ENCODE measurements at regions not wholly inside any gene's neighbourhood (a gene's known extent, or its start where the extent isn't known, plus 50 kb on each side); places are given as distances from the start of the nearest gene placed in this dataset.

DNA sequence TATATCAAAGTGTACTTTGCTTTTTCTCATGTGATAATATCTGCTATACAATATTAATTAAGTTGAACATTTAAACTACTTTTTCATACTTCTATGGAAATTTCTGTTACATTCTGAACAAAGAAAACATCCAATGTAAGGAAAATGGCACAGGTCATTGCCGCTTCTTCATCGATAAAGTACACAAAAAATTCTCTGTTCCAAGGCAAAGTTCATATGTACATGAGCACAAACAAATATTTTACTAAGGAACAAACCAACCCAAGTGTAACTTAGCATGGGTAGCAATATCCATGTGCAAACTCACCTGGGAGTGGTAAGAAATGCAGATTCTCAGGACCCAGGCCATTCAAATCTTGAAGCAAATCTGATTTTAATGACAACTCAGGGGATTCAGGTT lies 139.8 kb downstream of the TMEM161B start:
- H3K27ac ChIP-seq (ENCODE audit: low read depth in 1 of 2, low read length in 2 of 2), result no peak overlapping the region
- no peaks in the 10 kb centered on the region for H3K9me3 ChIP-seq (ENCODE audit: control insufficient read depth, low read length)
- ATAC-seq (ENCODE audit: low FRiP score), result no peak
- no peak for DNase-seq
- no peak overlapping the region for H3K4me3 ChIP-seq (ENCODE audit: low read length in 2 of 2)
- WGBS, 2 donors, result 92 to 94% methylated on average over 2 of the region's 2 CpGs
- no peaks in the 10 kb centered on the region for H3K4me1 ChIP-seq (ENCODE audit: control insufficient read depth in 1 of 2, insufficient read depth in 2 of 2, low read length in 2 of 2)
- H3K36me3 ChIP-seq (ENCODE audit: control insufficient read depth in 1 of 2, insufficient read depth in 2 of 2, low read length in 1 of 2), result no peaks in the 10 kb centered on the region
- H3K27me3 ChIP-seq (ENCODE audit: control insufficient read depth in 1 of 2, insufficient read depth in 2 of 2, low read length in 1 of 2), result no peaks in the 10 kb centered on the region
- intact Hi-C loops (cut with DNase I), result no loop called here

DNA sequence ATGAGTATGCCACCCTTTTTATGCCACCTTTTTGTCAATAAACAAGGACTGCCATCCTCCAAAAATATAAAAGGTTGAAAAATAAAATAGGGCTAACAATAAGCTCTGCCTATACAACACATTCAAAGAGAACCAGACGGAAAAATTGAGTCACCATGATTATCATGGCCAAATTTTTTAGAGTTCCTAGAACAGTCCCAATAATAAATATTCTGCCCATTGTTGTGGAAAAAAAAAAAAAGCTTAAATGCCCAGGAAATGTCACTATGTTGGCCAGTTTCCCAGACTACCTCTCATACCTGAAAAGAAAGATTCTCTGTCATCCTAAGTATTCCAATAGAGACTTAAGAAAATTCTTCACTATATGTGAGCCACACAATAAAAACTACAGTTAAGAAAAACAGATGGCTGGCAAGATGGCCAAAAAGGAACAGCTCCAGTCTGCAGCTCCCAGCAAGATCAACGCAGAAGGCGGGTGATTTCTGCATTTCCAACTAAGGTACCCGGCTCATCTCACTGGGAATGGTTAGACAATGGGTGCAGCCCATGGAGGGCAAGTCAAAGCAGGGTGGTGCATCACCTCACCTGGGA lies 149.0 kb downstream of the TMEM161B start:
- Histone ChIP-seq H3K27me3 (ENCODE audit: control insufficient read depth in 1 of 2, insufficient read depth in 2 of 2, low read length in 1 of 2) (no peaks in the 10 kb centered on the region), H3K4me3 (ENCODE audit: low read length in 2 of 2) (no peak overlapping the region), H3K9me3 (ENCODE audit: control insufficient read depth, low read length) (peaks cover 1% of the 10 kb centered on the region), H3K4me1 (ENCODE audit: control insufficient read depth in 1 of 2, insufficient read depth in 2 of 2, low read length in 2 of 2) (no peaks in the 10 kb centered on the region), H3K36me3 (ENCODE audit: control insufficient read depth in 1 of 2, insufficient read depth in 2 of 2, low read length in 1 of 2) (no peaks in the 10 kb centered on the region), H3K27ac (ENCODE audit: low read depth in 1 of 2, low read length in 2 of 2) (no peak overlapping the region)
- WGBS, 2 donors, result 67 to 75% methylated on average over 4 of the region's 4 CpGs
- intact Hi-C loops (cut with DNase I), result no loop called here
- DNase-seq, result no peak
- ATAC-seq (ENCODE audit: low FRiP score), result no peak

GRCh38 chr5:88118179-88118578 lies 150.5 kb downstream of the TMEM161B start:
- ATAC-seq (ENCODE audit: low FRiP score), result no peak
- H3K9me3 ChIP-seq (ENCODE audit: control insufficient read depth, low read length), result peaks cover 1% of the 10 kb centered on the region
- DNase-seq, result no peak
- intact Hi-C loops (cut with DNase I), result no loop called here
- no peaks in the 10 kb centered on the region for H3K36me3 ChIP-seq (ENCODE audit: control insufficient read depth in 1 of 2, insufficient read depth in 2 of 2, low read length in 1 of 2)
- 58 to 64% methylated on average over 2 of the region's 2 CpGs for WGBS, 2 donors
- H3K27ac ChIP-seq (ENCODE audit: low read depth in 1 of 2, low read length in 2 of 2), result no peak overlapping the region
- H3K27me3 ChIP-seq (ENCODE audit: control insufficient read depth in 1 of 2, insufficient read depth in 2 of 2, low read length in 1 of 2), result no peaks in the 10 kb centered on the region
- H3K4me1 ChIP-seq (ENCODE audit: control insufficient read depth in 1 of 2, insufficient read depth in 2 of 2, low read length in 2 of 2), result no peaks in the 10 kb centered on the region
- H3K4me3 ChIP-seq (ENCODE audit: low read length in 2 of 2), result no peak overlapping the region

DNA sequence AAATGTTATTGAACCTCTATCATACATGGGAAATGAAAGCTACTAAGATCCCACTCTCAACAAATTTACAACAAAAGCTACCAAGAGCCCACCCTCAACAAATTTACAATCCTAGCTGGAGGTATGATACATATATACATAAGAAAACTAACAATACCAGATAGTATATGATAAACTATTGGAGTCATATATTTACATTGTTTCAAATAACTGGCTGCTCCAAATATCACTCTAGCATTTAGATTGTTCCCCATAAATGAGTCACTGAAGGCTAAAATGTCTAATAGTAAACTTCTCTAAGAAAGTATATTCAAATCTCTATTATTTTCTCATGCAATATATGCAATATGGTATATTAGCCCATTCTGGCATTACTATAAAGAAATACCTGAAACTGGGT lies 151.1 kb downstream of the TMEM161B start:
- DNase-seq (no peak), ATAC-seq (ENCODE audit: low FRiP score) (no peak)
- intact Hi-C loops (cut with DNase I), result no loop called here
- H3K27me3 ChIP-seq (ENCODE audit: control insufficient read depth in 1 of 2, insufficient read depth in 2 of 2, low read length in 1 of 2), result no peaks in the 10 kb centered on the region
- no peaks in the 10 kb centered on the region for H3K4me1 ChIP-seq (ENCODE audit: control insufficient read depth in 1 of 2, insufficient read depth in 2 of 2, low read length in 2 of 2)
- H3K4me3 ChIP-seq (ENCODE audit: low read length in 2 of 2), result no peak overlapping the region
- no peaks in the 10 kb centered on the region for H3K36me3 ChIP-seq (ENCODE audit: control insufficient read depth in 1 of 2, insufficient read depth in 2 of 2, low read length in 1 of 2)
- no peak overlapping the region for H3K27ac ChIP-seq (ENCODE audit: low read depth in 1 of 2, low read length in 2 of 2)
- peaks cover 1% of the 10 kb centered on the region for H3K9me3 ChIP-seq (ENCODE audit: control insufficient read depth, low read length)

GRCh38 chr5:88116396-88116795 lies 152.2 kb downstream of the TMEM161B start:
- Histone ChIP-seq H3K36me3 (ENCODE audit: control insufficient read depth in 1 of 2, insufficient read depth in 2 of 2, low read length in 1 of 2) (no peaks in the 10 kb centered on the region), H3K27ac (ENCODE audit: low read depth in 1 of 2, low read length in 2 of 2) (no peak overlapping the region), H3K4me1 (ENCODE audit: control insufficient read depth in 1 of 2, insufficient read depth in 2 of 2, low read length in 2 of 2) (no peaks in the 10 kb centered on the region), H3K27me3 (ENCODE audit: control insufficient read depth in 1 of 2, insufficient read depth in 2 of 2, low read length in 1 of 2) (no peaks in the 10 kb centered on the region), H3K4me3 (ENCODE audit: low read length in 2 of 2) (no peak overlapping the region), H3K9me3 (ENCODE audit: control insufficient read depth, low read length) (peaks cover 1% of the 10 kb centered on the region)
- intact Hi-C loops (cut with DNase I), result no loop called here
- ATAC-seq (ENCODE audit: low FRiP score), result no peak
- DNase-seq, result no peak

DNA sequence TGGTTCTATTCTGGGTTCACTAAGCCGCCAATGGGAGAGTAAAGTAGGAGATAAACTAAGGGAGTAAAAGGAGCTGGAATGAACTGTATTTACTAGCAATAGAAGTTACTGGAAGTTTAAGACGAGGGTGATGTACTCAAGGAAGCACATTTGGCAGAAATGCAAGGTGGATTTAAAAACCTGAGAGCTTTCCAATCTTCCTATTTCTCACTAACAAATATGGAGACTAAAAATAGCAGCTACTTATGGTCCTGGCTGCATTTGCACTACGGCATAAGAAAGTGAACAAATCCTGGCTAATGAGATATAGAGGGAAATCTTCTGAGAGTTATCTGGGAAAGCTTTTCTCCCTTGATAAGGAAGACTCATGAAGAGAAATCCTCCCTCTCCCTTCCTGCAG lies 153.4 kb downstream of the TMEM161B start:
- WGBS, 2 donors, result 56 to 60% methylated on average over 3 of the region's 3 CpGs
- ATAC-seq (ENCODE audit: low FRiP score) (no peak), DNase-seq (no peak)
- no peak overlapping the region for H3K4me3 ChIP-seq (ENCODE audit: low read length in 2 of 2)
- H3K9me3 ChIP-seq (ENCODE audit: control insufficient read depth, low read length), result peaks cover 1% of the 10 kb centered on the region
- no peak overlapping the region for H3K27ac ChIP-seq (ENCODE audit: low read depth in 1 of 2, low read length in 2 of 2)
- intact Hi-C loops (cut with DNase I), result no loop called here
- H3K27me3 ChIP-seq (ENCODE audit: control insufficient read depth in 1 of 2, insufficient read depth in 2 of 2, low read length in 1 of 2), result no peaks in the 10 kb centered on the region
- no peaks in the 10 kb centered on the region for H3K36me3 ChIP-seq (ENCODE audit: control insufficient read depth in 1 of 2, insufficient read depth in 2 of 2, low read length in 1 of 2)
- no peaks in the 10 kb centered on the region for H3K4me1 ChIP-seq (ENCODE audit: control insufficient read depth in 1 of 2, insufficient read depth in 2 of 2, low read length in 2 of 2)

GRCh38 chr5:88113429-88113828 lies 155.2 kb downstream of the TMEM161B start:
- intact Hi-C loops (cut with DNase I), result no loop called here
- Histone ChIP-seq H3K27me3 (ENCODE audit: control insufficient read depth in 1 of 2, insufficient read depth in 2 of 2, low read length in 1 of 2) (no peaks in the 10 kb centered on the region), H3K4me3 (ENCODE audit: low read length in 2 of 2) (no peak overlapping the region), H3K36me3 (ENCODE audit: control insufficient read depth in 1 of 2, insufficient read depth in 2 of 2, low read length in 1 of 2) (no peaks in the 10 kb centered on the region), H3K4me1 (ENCODE audit: control insufficient read depth in 1 of 2, insufficient read depth in 2 of 2, low read length in 2 of 2) (no peaks in the 10 kb centered on the region), H3K9me3 (ENCODE audit: control insufficient read depth, low read length) (peaks cover 1% of the 10 kb centered on the region), H3K27ac (ENCODE audit: low read depth in 1 of 2, low read length in 2 of 2) (no peak overlapping the region)
- DNase-seq, result no peak
- no peak for ATAC-seq (ENCODE audit: low FRiP score)
- WGBS, 2 donors, result 82 to 86% methylated on average over 1 of the region's 1 CpG

DNA sequence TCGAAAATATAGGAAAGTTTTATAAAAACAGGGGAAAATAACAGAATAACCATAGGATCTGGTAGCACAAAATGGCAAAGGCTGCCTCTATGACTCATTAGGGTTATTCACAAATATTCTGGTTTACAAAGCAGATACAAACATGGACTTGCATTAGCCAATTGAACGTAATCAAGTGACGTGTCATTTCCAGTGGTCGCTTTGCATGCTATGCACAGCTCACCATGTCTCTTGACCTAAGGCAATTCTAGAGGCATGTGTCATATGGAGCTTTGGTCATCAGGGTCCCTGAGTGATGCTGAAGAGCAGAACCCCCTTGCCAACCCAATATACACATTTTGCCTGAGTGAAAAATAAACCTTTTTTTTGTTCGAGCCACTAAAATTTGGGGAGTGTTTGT lies 158.8 kb downstream of the TMEM161B start:
- no peak overlapping the region for H3K27ac ChIP-seq (ENCODE audit: low read depth in 1 of 2, low read length in 2 of 2)
- DNase-seq (no peak), ATAC-seq (ENCODE audit: low FRiP score) (no peak)
- no peaks in the 10 kb centered on the region for H3K4me1 ChIP-seq (ENCODE audit: control insufficient read depth in 1 of 2, insufficient read depth in 2 of 2, low read length in 2 of 2)
- intact Hi-C loops (cut with DNase I), result no loop called here
- no peak overlapping the region for H3K4me3 ChIP-seq (ENCODE audit: low read length in 2 of 2)
- WGBS, 2 donors, result 86 to 92% methylated on average over 5 of the region's 5 CpGs
- no peaks in the 10 kb centered on the region for H3K9me3 ChIP-seq (ENCODE audit: control insufficient read depth, low read length)
- no peaks in the 10 kb centered on the region for H3K27me3 ChIP-seq (ENCODE audit: control insufficient read depth in 1 of 2, insufficient read depth in 2 of 2, low read length in 1 of 2)
- no peaks in the 10 kb centered on the region for H3K36me3 ChIP-seq (ENCODE audit: control insufficient read depth in 1 of 2, insufficient read depth in 2 of 2, low read length in 1 of 2)

DNA sequence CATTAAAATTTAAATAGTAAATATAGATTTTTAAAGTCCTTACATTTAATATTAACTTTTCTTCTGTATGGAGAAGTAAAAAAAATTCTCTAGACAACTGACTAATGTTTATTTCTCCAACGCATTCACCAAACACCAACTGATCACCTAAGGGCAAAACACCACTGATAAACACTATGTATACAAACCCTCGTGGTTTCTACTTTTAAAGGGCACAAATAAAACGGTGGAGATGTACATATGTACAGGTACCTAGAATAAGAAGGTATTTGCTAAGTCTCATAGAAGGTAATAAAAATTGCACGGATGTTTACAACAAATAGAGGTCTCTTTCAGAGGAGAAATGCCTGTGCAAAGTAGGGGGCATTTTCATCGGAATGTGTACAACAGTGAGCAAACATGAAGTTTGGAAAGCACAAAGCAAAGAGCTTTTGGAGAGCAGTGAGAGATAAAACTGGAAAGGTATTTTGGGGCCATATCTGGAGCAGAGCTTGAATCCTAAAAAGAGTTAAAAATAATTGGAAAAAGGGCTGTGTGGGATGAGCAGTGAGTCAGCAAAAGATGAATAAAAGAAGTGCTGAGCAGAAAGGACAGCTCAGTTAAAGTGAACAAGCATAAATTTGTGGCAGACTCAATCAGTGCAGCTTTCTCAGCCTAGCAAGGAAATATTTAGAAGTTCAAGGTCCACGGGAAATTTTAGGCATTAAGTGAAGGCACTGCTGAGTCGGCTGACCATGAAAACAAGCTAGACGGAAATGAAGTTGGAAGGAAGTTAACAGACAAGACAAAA lies 160.0 kb downstream of the TMEM161B start:
- Histone ChIP-seq H3K27me3 (ENCODE audit: control insufficient read depth in 1 of 2, insufficient read depth in 2 of 2, low read length in 1 of 2) (no peaks in the 10 kb centered on the region), H3K9me3 (ENCODE audit: control insufficient read depth, low read length) (no peaks in the 10 kb centered on the region), H3K4me1 (ENCODE audit: control insufficient read depth in 1 of 2, insufficient read depth in 2 of 2, low read length in 2 of 2) (no peaks in the 10 kb centered on the region), H3K27ac (ENCODE audit: low read depth in 1 of 2, low read length in 2 of 2) (no peak overlapping the region), H3K4me3 (ENCODE audit: low read length in 2 of 2) (no peak overlapping the region), H3K36me3 (ENCODE audit: control insufficient read depth in 1 of 2, insufficient read depth in 2 of 2, low read length in 1 of 2) (no peaks in the 10 kb centered on the region)
- intact Hi-C loops (cut with DNase I), result no loop called here
- 63 to 65% methylated on average over 8 of the region's 8 CpGs for WGBS, 2 donors
- DNase-seq (no peak), ATAC-seq (ENCODE audit: low FRiP score) (no peak)
